ENCODE measurements at regions not wholly inside any gene's neighbourhood (a gene's known extent, or its start where the extent isn't known, plus 50 kb on each side); places are given as distances from the start of the nearest gene placed in this dataset.

DNA sequence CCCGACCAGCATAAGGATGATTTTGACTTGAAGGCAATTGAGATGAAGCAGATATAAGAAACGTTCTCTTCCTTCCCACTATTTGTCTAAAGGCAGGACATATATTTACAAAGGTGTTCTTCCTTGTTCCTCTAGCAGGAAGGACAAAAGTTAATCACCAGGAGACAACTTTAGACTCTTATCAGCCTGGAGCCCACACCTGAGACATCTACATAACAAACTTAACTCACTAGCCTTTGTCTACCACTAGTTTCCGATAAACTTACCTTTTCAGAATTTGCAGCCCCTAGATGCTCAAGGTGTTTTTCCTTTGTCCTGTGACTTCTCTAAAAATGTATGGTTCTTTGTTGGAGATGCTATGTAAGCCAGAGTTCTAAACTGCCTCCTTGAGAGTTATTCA is 1047.8 kb upstream of the NXPH2 start:
- TF ChIP-seq CTCF (conservative IDR thresholded peaks at IDR 0.05) = no peak
- TF ChIP-seq ZFX (IDR thresholded peaks at IDR 0.05) = no peak
